NCI-H526 treated with DMSO at 0.1 percent for 48 hours (cell line): ENCODE measurements at regions not wholly inside any gene's neighbourhood (a gene's known extent, or its start where the extent isn't known, plus 50 kb on each side); places are given as distances from the start of the nearest gene placed in this dataset.
"Not testable (repeated sequence)": the region's sequence is repeated elsewhere in the genome, so short reads cannot be mapped to it uniquely, and the experiment has no call there.

ENCODE experiments used
- DNase-seq: peaks from one replicate; lab custom pipeline; 2025; lab: John Stamatoyannopoulos, UW

DNA sequence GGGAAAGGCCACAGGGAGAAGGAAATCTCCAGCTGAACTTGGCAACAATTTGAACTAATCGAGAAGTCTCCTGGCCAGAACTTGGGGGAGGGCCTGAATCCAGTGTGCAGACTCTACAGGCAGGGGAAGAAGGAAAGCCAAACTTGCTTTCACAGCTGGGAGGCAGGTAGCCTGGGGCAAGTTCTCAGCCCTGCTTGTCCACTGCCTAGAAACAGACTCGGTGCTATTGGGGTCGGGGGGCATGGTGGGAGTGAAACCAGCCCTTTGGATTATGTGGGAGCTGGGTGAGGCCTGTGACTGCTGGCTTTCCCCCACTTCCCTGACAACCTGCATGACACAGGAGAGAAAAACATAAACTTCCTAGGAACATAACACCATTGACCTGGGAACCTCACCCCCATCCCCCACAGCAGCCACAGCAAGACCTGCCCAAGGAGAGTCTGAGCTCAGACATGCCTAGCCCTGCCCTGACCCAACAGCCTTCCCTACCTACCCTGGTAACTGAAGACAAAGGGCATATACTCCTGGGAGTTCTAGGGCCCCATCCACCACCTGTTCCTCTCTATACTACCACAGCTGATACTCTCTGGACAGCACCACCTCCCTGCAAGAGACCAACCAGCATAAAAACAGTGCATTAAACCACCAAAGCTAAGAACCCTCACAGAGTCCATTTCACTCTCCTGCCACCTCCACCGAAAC lies 103.7 kb upstream of the MNS1 start:
- no peak for DNase-seq

DNA sequence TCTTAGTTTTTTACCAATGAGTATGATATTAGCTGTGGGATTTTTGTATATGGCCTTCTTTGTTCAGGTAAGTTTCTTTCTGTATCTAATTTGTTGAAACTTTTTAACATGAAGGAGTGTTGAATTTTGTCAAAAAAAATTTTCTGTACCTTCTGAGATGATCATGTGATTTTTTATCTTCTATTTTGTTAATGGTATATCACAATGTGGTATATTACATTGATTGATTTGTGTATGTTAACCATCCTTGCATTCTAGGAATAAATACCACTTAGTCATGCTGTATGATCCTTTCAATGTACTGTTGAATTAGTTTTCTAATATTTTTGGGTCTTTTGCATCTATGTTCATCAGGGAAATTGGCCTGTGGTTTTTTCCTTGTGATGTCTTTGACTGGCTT lies 92.5 kb upstream of the MNS1 start:
- no peak for DNase-seq

DNA sequence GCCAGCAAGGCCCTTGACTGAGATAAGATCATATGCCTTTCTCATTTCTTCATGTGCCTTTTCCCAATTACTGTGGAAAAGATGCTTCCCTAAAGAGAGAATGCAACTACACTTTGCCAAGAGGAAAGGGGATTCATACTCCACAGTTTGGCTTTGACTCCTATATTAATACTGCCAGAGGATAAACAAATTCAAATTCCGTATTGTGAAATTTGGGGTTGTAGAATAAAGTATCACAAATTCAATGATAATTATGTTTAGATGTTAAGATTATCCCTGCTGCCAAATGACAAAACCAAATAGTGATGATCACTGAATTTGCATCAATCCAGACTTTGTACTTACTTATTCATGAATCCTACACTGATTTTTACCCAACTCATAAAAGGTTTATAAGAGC lies 88.5 kb upstream of the MNS1 start:
- no peak for DNase-seq

DNA sequence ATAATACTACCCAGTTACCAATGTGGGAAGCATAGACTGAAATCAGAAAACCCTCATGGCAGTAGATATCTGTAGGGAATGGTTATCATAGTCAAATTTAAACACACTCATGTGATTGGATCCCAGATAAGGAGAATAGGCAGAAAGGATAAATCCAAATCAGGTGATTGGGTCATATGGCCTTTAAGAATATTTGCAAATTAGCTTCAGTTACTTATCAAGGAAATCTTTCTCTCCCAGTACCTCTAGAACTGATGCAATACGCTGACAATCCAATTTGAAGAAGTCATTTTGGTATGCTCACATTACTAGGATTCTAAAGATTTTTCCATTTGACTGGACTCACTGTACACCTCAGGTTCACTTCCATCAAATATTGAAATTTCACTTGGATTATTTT lies 87.7 kb upstream of the MNS1 start:
- no peak for DNase-seq

DNA sequence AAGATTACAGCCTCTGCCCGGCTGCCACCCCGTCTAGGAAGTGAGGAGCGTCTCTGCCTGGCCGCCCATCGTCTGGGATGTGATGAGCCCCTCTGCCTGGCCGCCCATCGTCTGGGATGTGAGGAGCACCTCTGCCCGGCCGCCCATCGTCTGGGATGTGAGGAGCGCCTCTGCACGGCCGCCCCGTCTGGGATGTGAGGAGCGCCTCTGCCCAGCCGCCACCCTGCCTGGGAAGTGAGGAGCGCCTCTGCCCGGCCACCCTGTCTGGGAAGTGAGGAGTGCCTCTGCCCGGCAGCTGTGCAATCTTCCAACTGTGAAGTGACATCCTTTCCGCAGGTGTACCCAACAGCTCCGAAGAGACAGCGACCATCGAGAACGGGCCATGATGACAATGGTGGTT lies 75.6 kb upstream of the MNS1 start:
- DNase-seq: not testable (repeated sequence)

DNA sequence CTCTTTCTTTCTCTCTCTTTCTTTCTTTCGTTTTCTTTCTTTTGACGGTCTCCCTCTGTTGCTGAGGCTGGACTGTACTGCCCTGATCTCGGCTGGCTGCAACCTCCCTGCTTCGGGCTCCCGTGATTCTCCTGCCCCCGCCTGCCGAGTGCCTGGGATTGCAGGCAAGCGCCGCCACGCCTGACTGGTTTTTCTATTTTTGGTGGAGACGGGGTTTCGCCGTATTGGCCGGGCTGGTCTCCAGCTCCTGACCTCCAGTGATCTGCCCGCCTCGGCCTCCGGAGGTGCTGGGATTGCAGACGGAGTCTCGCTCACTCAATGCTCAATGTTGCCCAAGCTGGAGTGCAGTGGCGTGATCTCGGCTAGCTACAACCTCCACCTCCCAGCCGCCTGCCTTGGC lies 75.2 kb upstream of the MNS1 start:
- not testable (repeated sequence) for DNase-seq

DNA sequence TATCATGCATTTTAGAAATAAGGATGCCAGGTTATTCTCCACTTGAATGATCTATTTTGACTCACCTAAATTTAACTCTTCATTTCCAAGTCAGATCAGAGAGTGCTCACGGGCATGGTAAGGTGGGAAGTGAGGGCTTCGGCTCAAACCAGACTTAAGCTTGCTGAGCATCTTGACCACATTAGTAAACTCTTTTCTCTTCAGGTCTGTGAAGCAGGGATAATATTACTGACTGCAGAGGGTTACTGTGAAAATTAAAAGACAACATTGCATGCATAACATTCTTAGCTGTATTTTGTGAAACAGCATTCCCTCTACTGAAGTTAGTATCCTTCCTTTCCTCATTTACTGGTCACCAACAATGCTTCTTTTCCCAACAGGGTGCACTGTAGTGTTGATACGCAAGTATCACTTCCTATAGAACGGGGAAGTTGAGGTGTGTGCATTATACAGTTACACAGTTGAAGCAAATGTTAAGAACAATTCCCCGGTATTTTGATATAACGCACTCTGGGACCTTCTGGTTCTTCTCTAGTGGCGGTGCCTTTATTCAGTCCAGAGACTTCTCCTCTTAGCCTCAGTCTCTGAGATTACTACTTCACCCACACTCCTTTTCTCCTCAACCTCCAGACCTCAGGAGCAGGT lies 74.1 kb upstream of the MNS1 start:
- no peak for DNase-seq

DNA sequence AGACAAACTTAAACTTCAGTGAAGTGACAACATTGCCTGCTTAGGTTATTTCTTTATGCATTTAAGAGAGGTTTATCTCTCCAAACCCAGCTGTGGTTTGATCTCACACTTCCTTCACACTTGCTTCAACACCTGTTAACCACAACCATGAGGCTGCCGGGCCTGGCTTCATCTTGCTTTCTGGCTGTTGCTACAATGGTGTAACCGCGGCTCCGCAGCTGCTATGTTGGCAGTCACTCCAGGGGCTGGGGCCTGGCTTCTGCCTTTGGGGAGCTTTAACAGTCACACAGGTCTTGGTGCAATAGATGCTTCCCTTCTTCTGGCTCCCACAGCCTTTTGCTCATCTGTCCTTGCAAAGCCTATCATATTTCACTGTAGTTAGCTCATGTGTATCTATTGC lies 72.9 kb upstream of the MNS1 start:
- DNase-seq: no peak

DNA sequence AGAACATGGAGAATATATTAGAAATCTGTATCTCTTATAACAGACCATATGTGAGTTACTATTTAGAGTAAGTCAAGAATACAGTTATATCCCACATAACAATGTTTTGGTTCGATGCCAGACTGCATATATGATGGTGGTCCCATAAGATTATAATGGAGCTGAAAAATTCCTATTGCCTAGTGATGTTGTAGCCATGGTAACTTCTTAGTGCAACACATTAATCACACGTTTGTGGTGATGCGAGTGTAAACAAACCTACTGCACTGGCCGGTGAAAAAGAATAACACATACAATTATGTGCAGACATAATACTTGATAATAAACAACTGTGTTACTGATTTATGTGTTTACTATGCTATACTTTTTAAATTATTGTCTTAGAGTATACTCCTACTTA lies 69.8 kb upstream of the MNS1 start:
- DNase-seq: no peak

DNA sequence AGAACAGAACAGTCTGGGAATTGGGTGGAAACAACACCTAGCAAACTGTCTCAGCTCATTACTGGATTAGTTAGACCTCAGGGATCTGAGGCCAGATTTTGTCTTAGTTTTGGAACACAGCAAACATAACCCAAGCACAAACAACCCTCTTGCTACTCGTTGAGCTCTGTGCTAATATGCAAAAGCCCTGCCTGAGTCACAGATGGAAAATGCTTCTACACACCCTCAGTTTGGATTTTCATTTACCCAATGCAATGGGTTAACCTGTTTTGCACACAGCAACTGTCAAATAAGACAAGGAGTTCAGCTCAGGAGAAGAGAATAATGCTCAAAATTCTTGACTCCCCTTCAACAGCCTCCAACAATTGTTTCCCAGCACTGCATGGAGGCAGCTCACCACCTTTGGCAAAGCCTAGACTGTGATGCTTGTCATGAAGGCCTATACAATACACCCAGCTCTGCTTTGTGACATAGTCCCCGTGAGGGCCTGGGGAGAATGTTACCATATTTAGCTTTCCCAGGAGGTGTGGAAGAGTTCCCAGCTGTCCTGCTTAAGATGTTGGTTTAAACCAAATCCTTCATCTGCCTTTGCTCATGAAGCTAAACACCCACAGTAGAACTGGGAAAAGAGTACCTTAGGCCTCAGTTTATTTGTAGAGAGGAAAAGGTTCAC lies 68.9 kb upstream of the MNS1 start:
- DNase-seq: no peak

DNA sequence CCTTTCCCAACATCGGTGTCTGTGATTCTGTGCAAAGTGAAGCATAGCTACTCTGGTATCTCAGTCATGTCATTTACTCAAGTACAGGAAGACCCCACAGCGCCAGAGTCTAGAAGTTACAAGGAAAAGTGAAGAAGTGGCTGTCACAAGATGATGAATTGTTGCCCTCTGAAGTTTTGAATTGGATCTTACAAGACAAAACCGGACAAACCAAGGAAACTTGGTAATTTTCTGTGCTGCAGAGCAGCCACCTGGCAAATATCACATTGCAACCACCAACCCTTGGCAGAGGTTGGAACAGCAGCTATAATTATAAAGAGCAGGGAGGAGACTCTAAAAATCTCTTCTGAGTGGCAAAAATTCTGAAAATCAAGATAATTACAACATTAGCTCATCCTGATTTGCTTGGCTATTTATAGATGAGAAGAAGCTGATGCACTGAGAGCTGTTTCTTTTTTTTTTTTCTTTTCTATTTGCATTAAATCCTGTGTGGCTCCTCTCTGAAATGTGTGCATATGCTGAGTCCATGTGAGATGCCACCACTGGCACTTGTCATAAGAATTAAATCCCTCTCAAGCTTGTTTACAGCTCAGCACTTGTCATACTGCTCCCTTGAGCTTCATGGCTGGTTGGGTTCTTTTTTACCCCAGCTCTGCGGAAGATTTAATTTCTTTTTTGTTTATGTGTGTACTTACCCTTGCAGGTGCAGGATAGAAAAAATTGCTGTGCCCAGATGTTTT lies 68.0 kb upstream of the MNS1 start:
- peak; percentile 8 for DNase-seq

DNA sequence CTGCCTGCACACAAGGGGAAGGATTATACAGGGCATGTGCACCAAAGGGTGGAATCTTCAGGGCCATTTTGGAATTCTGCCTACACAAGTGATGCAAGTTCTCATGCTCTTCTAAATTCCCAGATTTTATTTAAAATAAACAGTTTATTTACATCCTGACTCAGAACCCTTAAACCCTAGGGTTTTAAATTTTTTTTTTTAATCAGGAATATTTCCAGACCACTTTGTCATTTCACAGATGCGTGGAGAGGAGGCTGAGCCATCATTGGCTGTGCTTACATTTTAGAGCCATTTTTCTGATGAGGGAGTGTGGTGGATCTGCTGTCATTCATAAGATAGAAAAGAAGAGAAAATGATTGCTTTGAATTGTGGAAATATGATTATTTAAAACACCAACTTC lies 65.2 kb upstream of the MNS1 start:
- no peak for DNase-seq

DNA sequence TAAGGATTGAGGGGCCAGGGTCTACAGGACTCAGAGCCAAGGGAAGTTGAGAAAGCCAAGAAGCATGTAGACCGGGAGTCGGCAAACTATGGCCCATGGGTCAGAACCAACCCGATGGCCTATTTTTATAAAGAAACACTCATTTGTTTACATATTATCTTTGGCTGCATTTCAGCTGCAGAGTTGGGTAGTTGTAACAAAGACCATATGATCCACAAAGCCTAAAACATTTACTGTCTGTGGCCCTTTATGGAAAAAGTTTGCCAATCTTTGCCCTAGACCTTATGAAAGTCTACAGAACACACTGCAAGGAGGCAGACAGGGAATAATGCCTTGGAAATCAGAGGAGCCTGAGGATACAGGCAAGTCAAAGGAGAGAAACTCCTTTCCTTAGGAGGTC lies 63.2 kb upstream of the MNS1 start:
- no peak for DNase-seq

DNA sequence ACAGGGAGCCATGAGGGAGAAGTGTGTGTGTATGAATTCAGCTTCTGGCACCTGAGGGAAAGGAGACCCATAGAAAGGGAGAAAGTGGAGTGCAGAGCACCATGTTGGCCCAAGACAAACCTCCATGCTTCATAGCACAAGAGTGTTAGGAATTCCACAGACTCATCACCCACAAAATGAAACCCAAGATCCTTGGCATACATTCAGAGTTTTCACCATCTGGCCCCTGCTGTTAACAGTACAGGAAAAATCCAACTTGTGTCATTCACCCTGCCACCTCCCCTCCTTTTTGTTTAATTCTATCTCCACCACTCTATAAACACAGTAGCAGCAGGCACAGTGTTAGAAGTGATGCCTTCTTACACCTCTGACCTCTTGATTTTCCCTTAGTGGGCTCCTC lies 60.0 kb upstream of the MNS1 start:
- DNase-seq: no peak

DNA sequence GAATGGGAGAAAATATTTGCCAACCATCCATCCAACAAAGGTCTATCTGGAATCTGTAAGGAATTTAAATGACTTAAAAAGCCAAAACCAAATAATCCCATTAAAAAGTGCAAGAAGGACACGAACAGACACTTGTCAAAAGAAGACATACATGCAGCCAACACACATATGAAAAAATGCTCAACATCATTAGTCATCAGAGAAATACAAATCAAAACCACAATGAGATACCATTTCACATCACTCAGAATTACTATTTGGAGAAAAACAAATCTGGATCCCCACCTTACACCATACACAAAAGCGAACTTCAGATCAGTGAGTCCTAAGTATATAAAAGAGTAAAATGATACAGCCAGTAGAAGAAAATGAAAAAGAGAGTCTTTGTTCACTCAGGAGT lies 58.6 kb upstream of the MNS1 start:
- no peak for DNase-seq

DNA sequence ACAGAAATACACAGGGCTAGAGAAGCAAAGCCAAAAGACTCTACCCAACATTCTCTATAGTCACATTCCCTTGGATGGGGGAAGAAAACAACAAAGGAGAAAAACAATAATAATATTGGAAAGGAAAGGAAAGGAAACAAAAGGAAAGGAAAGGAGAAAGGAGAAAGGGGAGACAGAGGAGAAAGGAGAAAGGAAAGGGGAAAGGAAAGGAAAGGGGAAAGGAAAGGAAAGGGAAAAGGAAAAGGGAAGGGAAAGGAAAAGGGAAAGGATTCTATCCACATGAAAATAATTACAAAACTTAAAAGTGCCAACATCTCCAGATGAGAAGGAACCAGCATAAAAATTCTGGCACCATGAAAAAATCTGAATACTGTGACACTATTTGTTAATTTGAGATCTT lies 54.1 kb upstream of the MNS1 start:
- DNase-seq: no peak
